HCT116 (cell line): ENCODE measurements at regions not wholly inside any gene's neighbourhood (a gene's known extent, or its start where the extent isn't known, plus 50 kb on each side); places are given as distances from the start of the nearest gene placed in this dataset.
"Not testable (repeated sequence)": the region's sequence is repeated elsewhere in the genome, so short reads cannot be mapped to it uniquely, and the experiment has no call there.

Experiments used
- ATAC-seq: fragments of 200-7000 bp; cut with Tn5 transposase; 2 replicates; pipeline ENCODE4 v1.9.1; 2020; ENCODE audit warnings: mild to moderate bottlenecking, moderate library complexity
- BruUV-seq: library from RNA; stranded (reverse); fragments of 400-500 nt; replicated peaks from 2 replicates; lab custom pipeline; 2021; lab: Mats Ljungman, UMichigan
- CTCF ChIA-PET: fragments of 300-600 bp; sonication (Branson Sonifier 250); formaldehyde crosslinking; loops from one replicate; lab custom pipeline; 2021; ENCODE audit warnings: antibody characterized with exemption; lab: Charles Lee
- POLR2A ChIA-PET: fragments of 300-600, 350-600 bp; sonication (Branson Sonifier 250); formaldehyde crosslinking; loops from one replicate; lab custom pipeline; 2021; ENCODE audit warnings: antibody characterized with exemption; lab: Charles Lee
- RAD21 ChIA-PET, 2 experiments: fragments of 300-600 bp; sonication (Branson Sonifier 250); formaldehyde crosslinking; loops; one replicate each; lab custom pipeline; 2023; ENCODE audit warnings: low total read pairs in 2 of 2; ENCODE audit not compliant: uncharacterized antibody in 2 of 2, unreplicated experiment in 2 of 2, low non-redundant PET in 1 of 2; lab: Charles Lee
- DNase-seq: peaks from one replicate; pipeline ENCODE4 v3.0.0-alpha.2; 2010; ENCODE audit warnings: low read depth, low spot score
- H2AFZ ChIP-seq: fragments of 200-600 bp; shearing (Covaris generic), sonication (generic); 2 replicates; pipeline ENCODE4 v1.6.1; 2017; ENCODE audit warnings: low read depth, mixed run types, mixed read lengths, antibody characterized with exemption, low read length; ENCODE audit not compliant: poor library complexity, severe bottlenecking
- H3K27ac ChIP-seq: 2 replicates; pipeline ENCODE4 v1.5.1; 2012; ENCODE audit warnings: low read depth, low read length
- H3K27me3 ChIP-seq: fragments of 200-600 bp; sonication (generic); 2 replicates; pipeline ENCODE4 v1.6.1; 2016; ENCODE audit warnings: mixed run types, low read length, mixed read lengths; ENCODE audit not compliant: insufficient read depth
- H3K36me3 ChIP-seq, 2 experiments: fragments of 200-500 bp in 1 of 2; fragments of 200-600 bp in 1 of 2; sonication (Bioruptor generic) in 1 of 2; sonication (generic) in 1 of 2; 2 replicates each; pipeline versions ENCODE4 v1.5.1 to v1.6.1; 2014 to 2016; ENCODE audit warnings: low read length in 2 of 2, inconsistent platforms in 1 of 2, mixed read lengths in 1 of 2, mixed run types in 1 of 2; ENCODE audit not compliant: insufficient read depth in 2 of 2, control insufficient read depth in 1 of 2
- H3K4me1 ChIP-seq, 2 experiments: fragments of 200-600 bp in 1 of 2; sonication (generic) in 1 of 2; 2 replicates each; pipeline versions ENCODE4 v1.5.1 to v1.6.1; 2012 to 2017; ENCODE audit warnings: low read length in 2 of 2, inconsistent platforms in 1 of 2, mild to moderate bottlenecking in 1 of 2, mixed read lengths in 1 of 2, mixed run types in 1 of 2, moderate library complexity in 1 of 2; ENCODE audit not compliant: insufficient read depth in 2 of 2, control insufficient read depth in 1 of 2
- H3K4me2 ChIP-seq: fragments of 200-600 bp; sonication (generic); 2 replicates; pipeline ENCODE4 v1.6.1; 2017; ENCODE audit warnings: mixed run types, low read length, mixed read lengths
- H3K4me3 ChIP-seq, 2 experiments: fragments of 200-600 bp in 1 of 2; sonication (generic) in 1 of 2; replicated peaks in 1 of 2; 2 replicates each; pipeline ENCODE4 v1.5.1; 2011 to 2016; ENCODE audit warnings: low read length in 2 of 2, control low read depth in 1 of 2, low read depth in 1 of 2, mild to moderate bottlenecking in 1 of 2, mixed read lengths in 1 of 2, mixed run types in 1 of 2
- H3K79me2 ChIP-seq: fragments of 200-600 bp; sonication (generic); 2 replicates; pipeline ENCODE4 v1.6.1; 2017; ENCODE audit warnings: mild to moderate bottlenecking, mixed run types, low read length, moderate library complexity, mixed read lengths; ENCODE audit not compliant: insufficient read depth
- H3K9ac ChIP-seq: fragments of 200-600 bp; sonication (generic); 2 replicates; pipeline ENCODE4 v1.6.1; 2016; ENCODE audit warnings: low read length, mixed read lengths
- H3K9me2 ChIP-seq: fragments of 200-600 bp; sonication (generic), shearing (Covaris generic); 2 replicates; pipeline ENCODE4 v1.6.1; 2017; ENCODE audit warnings: mixed run types, mild to moderate bottlenecking, moderate library complexity; ENCODE audit not compliant: insufficient read depth
- H3K9me3 ChIP-seq, 2 experiments: fragments of 200-500 bp in 1 of 2; fragments of 200-600 bp in 1 of 2; sonication (Bioruptor generic) in 1 of 2; sonication (generic) in 1 of 2; 2 replicates each; pipeline ENCODE4 v1.6.1; 2014 to 2017; ENCODE audit warnings: low read length in 2 of 2, mixed read lengths in 2 of 2, inconsistent platforms in 1 of 2, low read depth in 1 of 2, mild to moderate bottlenecking in 1 of 2, mixed run types in 1 of 2, moderate library complexity in 1 of 2; ENCODE audit not compliant: control insufficient read depth in 1 of 2, insufficient read depth in 1 of 2
- H4K20me1 ChIP-seq: fragments of 200-600 bp; sonication (generic), shearing (Covaris generic); 2 replicates; pipeline ENCODE4 v1.6.1; 2017; ENCODE audit warnings: mixed run types, mild to moderate bottlenecking, moderate library complexity; ENCODE audit not compliant: insufficient read depth
- intact Hi-C: fragments of 100-400 bp; cut with micrococcal nuclease; formaldehyde crosslinking; loops from 2 replicates; pipeline ENCODE4 v1.10.0; 2022

GRCh38 chr20:29307484-29307883 lies 1950.0 kb upstream of the DEFB115 start:
- H3K79me2 ChIP-seq, H3K27ac ChIP-seq, H3K27me3 ChIP-seq, H3K9me2 ChIP-seq, CTCF ChIA-PET, H2AFZ ChIP-seq, H3K4me3 ChIP-seq, H3K4me2 ChIP-seq, H3K36me3 ChIP-seq, ATAC-seq, H3K9me3 ChIP-seq, H3K4me1 ChIP-seq, intact Hi-C loops, BruUV-seq, RAD21 ChIA-PET, DNase-seq, H4K20me1 ChIP-seq, POLR2A ChIA-PET, H3K9ac ChIP-seq: not testable (repeated sequence)

DNA sequence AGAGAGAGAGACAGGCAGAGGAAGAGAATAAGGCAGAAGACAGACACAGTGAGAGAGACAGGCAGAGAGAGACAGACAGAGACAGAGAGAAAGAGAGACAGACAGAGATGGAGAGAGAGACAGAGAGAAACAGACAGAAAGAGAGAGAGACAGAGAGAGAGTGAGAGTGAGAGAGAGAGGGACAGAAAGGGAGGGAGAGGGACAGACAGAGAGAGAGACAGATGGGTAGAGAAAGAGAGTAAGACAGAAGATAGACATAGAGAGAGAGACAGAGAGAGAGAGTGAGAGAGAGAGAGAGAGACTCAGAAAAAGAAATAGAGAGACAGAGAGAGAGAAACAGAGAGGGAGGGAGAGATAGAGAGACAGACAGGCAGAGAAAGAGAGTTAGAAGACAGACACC lies 1948.5 kb upstream of the DEFB115 start:
- H3K9ac ChIP-seq, BruUV-seq, H3K9me2 ChIP-seq, H3K27me3 ChIP-seq, POLR2A ChIA-PET, RAD21 ChIA-PET, H3K27ac ChIP-seq, H3K4me1 ChIP-seq, H3K36me3 ChIP-seq, H3K79me2 ChIP-seq, H2AFZ ChIP-seq, H3K9me3 ChIP-seq, intact Hi-C loops, CTCF ChIA-PET, H3K4me3 ChIP-seq, H3K4me2 ChIP-seq, H4K20me1 ChIP-seq, ATAC-seq, DNase-seq: not testable (repeated sequence)

DNA sequence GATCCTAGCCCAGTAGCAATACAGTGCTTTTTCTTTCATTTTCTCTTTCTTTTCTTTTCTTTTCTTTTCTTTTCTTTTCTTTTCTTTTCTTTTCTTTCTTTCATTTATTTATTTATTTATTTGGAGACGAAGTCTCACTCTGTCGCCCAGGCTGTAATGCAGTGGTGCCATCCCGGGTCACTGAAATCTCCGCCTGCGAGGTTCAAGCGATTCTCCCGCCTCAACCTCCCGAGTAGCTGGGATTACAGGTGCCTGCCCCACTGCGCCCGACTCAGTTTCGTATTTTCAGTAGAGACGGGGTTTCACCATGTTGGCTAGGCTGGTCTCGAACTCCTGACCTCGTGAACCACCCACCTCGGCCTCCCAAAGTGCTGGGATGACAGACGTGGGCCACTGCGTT lies 1948.0 kb upstream of the DEFB115 start:
- BruUV-seq, CTCF ChIA-PET, DNase-seq, H3K9ac ChIP-seq, POLR2A ChIA-PET, H3K27ac ChIP-seq, H3K4me3 ChIP-seq, ATAC-seq, H3K27me3 ChIP-seq, H4K20me1 ChIP-seq, H3K79me2 ChIP-seq, H2AFZ ChIP-seq, H3K9me2 ChIP-seq, H3K36me3 ChIP-seq, H3K4me2 ChIP-seq, H3K4me1 ChIP-seq, RAD21 ChIA-PET, intact Hi-C loops, H3K9me3 ChIP-seq: not testable (repeated sequence)

DNA sequence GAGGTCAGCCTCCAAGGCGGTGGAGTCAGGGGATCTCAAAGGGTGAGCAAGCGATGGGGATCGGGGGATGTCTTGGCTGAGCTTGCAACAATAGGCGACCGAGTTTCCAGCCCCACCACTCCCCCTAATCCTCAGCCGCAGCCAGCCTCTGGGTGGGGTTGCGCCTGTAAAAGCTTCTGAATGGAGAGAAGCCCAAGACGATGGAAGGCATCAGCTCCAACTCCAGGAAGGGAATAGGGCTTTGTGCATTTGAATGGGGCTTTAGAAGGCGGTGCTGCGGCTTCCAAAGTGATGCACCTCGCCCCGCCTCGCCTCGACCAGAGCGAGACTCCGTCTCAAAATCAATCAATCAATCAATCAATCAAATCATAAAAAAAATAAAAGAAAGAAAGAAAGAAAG lies 1946.4 kb upstream of the DEFB115 start:
- ATAC-seq, H3K9me2 ChIP-seq, H3K9ac ChIP-seq, CTCF ChIA-PET, H3K27ac ChIP-seq, H3K4me2 ChIP-seq, H4K20me1 ChIP-seq, DNase-seq, POLR2A ChIA-PET, H3K27me3 ChIP-seq, H3K4me1 ChIP-seq, RAD21 ChIA-PET, H3K9me3 ChIP-seq, H3K36me3 ChIP-seq, H3K79me2 ChIP-seq, intact Hi-C loops, H2AFZ ChIP-seq, BruUV-seq, H3K4me3 ChIP-seq: not testable (repeated sequence)

DNA sequence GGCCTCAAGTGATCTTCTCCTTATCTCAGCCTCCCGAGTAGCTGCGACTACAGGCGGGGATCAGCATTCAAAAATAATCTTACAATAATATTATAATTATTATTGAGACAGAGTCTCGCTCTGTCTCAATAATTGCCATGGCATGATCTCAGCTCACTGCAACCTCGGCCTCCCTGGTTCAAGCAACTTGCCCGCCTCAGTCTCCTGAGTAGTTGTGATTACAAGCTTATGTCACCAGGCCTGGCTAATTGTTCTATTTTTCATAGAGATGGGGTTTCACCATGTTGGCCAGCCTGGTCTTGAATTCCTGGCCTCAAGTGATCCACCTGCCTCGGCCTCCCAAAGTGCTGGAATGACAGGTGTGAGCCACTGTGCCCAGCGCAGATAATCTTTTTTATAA lies 1944.8 kb upstream of the DEFB115 start:
- H3K9me3 ChIP-seq, DNase-seq: not testable (repeated sequence)

More for the DNA sequence above, 1944.8 kb upstream of the DEFB115 start:
- H3K27me3 ChIP-seq, intact Hi-C loops, H3K4me1 ChIP-seq, H4K20me1 ChIP-seq, H3K4me2 ChIP-seq, BruUV-seq, CTCF ChIA-PET, ATAC-seq, H3K27ac ChIP-seq, H3K9ac ChIP-seq, H3K4me3 ChIP-seq, H3K36me3 ChIP-seq, RAD21 ChIA-PET, H3K9me2 ChIP-seq, H2AFZ ChIP-seq, POLR2A ChIA-PET, H3K79me2 ChIP-seq: not testable (repeated sequence)
